Type B pancreatic cell (in vitro differentiated cells): ENCODE measurements at regions not wholly inside any gene's neighbourhood (a gene's known extent, or its start where the extent isn't known, plus 50 kb on each side); places are given as distances from the start of the nearest gene placed in this dataset.
"Not testable (repeated sequence)": the region's sequence is repeated elsewhere in the genome, so short reads cannot be mapped to it uniquely, and the experiment has no call there.

Experiments used
- DNase-seq: peaks from one replicate; pipeline ENCODE4 v3.0.0; 2021; ENCODE audit warnings: mixed read lengths; ENCODE audit not compliant: unreplicated experiment; ENCODE audit errors: extremely low spot score
- H3K27ac Mint-ChIP-seq: 2 replicates; pipeline ENCODE4 v1.8.0; 2021; ENCODE audit warnings: mild to moderate bottlenecking, mixed read lengths
- H3K27me3 Mint-ChIP-seq: 2 replicates; pipeline ENCODE4 v1.8.0; 2021; ENCODE audit warnings: mixed read lengths
- H3K36me3 Mint-ChIP-seq: 2 replicates; pipeline ENCODE4 v1.8.0; 2021; ENCODE audit warnings: mixed read lengths
- H3K4me1 Mint-ChIP-seq: one replicate; pipeline ENCODE4 v1.8.0; 2021; ENCODE audit warnings: mixed read lengths; ENCODE audit not compliant: unreplicated experiment
- H3K4me3 Mint-ChIP-seq: 2 replicates; pipeline ENCODE4 v1.8.0; 2021; ENCODE audit warnings: mild to moderate bottlenecking, mixed read lengths
- H3K9me3 Mint-ChIP-seq: 2 replicates; pipeline ENCODE4 v1.8.0; 2021; ENCODE audit warnings: mixed read lengths
- CTCF ChIP-seq: fragments of 200-600 bp; sonication (generic); conservative IDR thresholded peaks from 2 replicates; pipeline ENCODE4 v1.5.0; 2021; ENCODE audit warnings: antibody characterized with exemption, mild to moderate bottlenecking

- DNase-seq, result no peak
- no peak for TF ChIP-seq CTCF
- no peak overlapping the region for H3K4me3 Mint-ChIP-seq
- H3K27me3 Mint-ChIP-seq, result no peaks in the 10 kb centered on the region
- peaks cover 6% of the 10 kb centered on the region for H3K9me3 Mint-ChIP-seq
- peaks cover 13% of the 10 kb centered on the region for H3K4me1 Mint-ChIP-seq
- H3K36me3 Mint-ChIP-seq, result no peaks in the 10 kb centered on the region
- H3K27ac Mint-ChIP-seq, result no peak overlapping the region
These were observed 266.8 kb upstream of the CBLB start for GRCh38 chr3:106135451-106136160.

- no peak overlapping the region for H3K4me3 Mint-ChIP-seq
- peaks cover 12% of the 10 kb centered on the region for H3K4me1 Mint-ChIP-seq
- H3K36me3 Mint-ChIP-seq, result no peaks in the 10 kb centered on the region
- H3K27me3 Mint-ChIP-seq, result no peaks in the 10 kb centered on the region
- no peak overlapping the region for H3K27ac Mint-ChIP-seq
- peaks cover 15% of the 10 kb centered on the region for H3K9me3 Mint-ChIP-seq
- DNase-seq, result no peak
- no peak for TF ChIP-seq CTCF
These were observed 271.0 kb upstream of the CBLB start for GRCh38 chr3:106139826-106140225.

- no peak for TF ChIP-seq CTCF
- Mint-ChIP-seq H3K9me3 (peaks cover 15% of the 10 kb centered on the region), H3K36me3 (no peaks in the 10 kb centered on the region), H3K4me3 (peak overlapping the region; percentile 10), H3K4me1 (peaks cover 12% of the 10 kb centered on the region), H3K27ac (peak overlapping the region; percentile 35), H3K27me3 (no peaks in the 10 kb centered on the region)
- no peak for DNase-seq
These were observed 271.6 kb upstream of the CBLB start for GRCh38 chr3:106140431-106140830.

GRCh38 chr3:106144030-106144429 lies 275.2 kb upstream of the CBLB start:
- Mint-ChIP-seq H3K27me3 (no peaks in the 10 kb centered on the region), H3K36me3 (no peaks in the 10 kb centered on the region), H3K9me3 (peaks cover 18% of the 10 kb centered on the region), H3K4me1 (peaks cover 12% of the 10 kb centered on the region), H3K4me3 (no peak overlapping the region), H3K27ac (no peak overlapping the region)
- no peak for TF ChIP-seq CTCF
- DNase-seq, result no peak

- H3K4me1 Mint-ChIP-seq, H3K4me3 Mint-ChIP-seq, DNase-seq, H3K36me3 Mint-ChIP-seq, H3K27me3 Mint-ChIP-seq, H3K27ac Mint-ChIP-seq, H3K9me3 Mint-ChIP-seq: not testable (repeated sequence)
These were observed 279.7 kb upstream of the CBLB start for GRCh38 chr3:106148440-106149082.

GRCh38 chr3:106157411-106157810 lies 288.6 kb upstream of the CBLB start:
- Mint-ChIP-seq H3K9me3 (no peaks in the 10 kb centered on the region), H3K27me3 (no peaks in the 10 kb centered on the region), H3K4me3 (no peak overlapping the region), H3K27ac (no peak overlapping the region), H3K4me1 (peaks cover 6% of the 10 kb centered on the region), H3K36me3 (no peaks in the 10 kb centered on the region)
- DNase-seq, result no peak
- no peak for TF ChIP-seq CTCF
